ENCODE measurements at regions not wholly inside any gene's neighbourhood (a gene's known extent, or its start where the extent isn't known, plus 50 kb on each side); places are given as distances from the start of the nearest gene placed in this dataset.

DNA sequence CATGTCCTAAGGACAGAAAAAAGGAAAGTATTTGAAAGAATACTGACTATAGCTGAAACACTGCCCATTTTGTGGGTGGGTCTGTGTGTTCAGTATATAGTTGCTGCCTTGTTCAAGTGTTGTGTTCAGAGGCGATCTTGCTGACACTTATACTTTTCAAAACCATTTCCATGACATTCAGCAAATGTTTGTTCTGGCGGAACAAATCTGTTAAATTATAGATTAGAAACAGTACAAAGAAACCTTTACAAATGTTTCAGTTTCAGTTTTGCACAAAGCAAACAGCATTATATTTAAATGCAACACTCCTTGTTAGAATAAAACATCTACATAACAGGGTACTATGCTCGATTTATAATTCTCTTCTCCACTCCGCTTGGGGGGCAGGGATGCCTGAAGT, 2276.3 kb downstream of the MAT2B start:
- no peaks in the 10 kb centered on the region for H3K27me3 Mint-ChIP-seq
- no peak overlapping the region for H3K27ac Mint-ChIP-seq
- no peaks in the 10 kb centered on the region for H3K4me1 Mint-ChIP-seq
- no peak for ATAC-seq
- no peak overlapping the region for H3K4me3 Mint-ChIP-seq
- no peaks in the 10 kb centered on the region for H3K36me3 Mint-ChIP-seq
- H3K9me3 Mint-ChIP-seq = no peaks in the 10 kb centered on the region

DNA sequence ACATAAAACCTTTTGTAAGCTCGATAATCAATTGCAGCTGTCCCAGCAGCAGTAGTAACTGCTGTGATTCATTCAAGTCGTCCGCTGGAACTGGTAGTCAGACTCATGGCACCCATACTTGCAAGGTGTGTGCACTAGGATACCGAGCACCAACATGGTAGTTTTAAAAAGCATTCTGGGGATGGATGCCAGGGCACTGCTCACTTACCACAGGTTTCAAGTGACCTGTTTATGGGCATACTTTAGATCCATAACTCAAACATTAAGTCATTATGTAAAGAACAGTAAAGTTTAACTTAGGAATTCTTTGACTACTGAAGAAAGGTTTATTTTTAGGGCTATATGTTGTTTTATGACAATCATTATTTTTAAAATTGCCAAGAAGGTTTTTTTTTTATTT, 2277.6 kb downstream of the MAT2B start:
- no peaks in the 10 kb centered on the region for H3K27me3 Mint-ChIP-seq
- no peaks in the 10 kb centered on the region for H3K4me1 Mint-ChIP-seq

DNA sequence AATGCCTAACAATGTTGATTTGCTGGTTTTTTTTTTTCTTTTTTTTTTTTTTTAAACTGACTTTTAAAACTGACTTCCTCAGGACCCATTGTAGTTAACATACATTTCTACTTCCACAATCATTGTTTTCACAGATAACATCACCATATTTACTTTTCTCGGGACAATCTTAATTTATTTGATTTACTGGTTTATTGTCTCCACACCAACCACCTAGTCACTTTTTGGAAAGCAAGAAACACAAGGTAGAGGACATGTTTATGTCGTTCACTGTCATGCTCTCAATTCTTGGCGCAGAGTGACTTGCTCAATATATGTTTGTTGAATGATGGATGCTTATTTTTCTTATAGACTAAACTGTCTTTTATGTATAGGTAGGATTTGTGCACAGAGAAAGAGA, 2280.7 kb downstream of the MAT2B start:
- no peak for ATAC-seq
- Mint-ChIP-seq H3K27me3 (no peaks in the 10 kb centered on the region), H3K4me1 (no peaks in the 10 kb centered on the region), H3K9me3 (peaks cover 10% of the 10 kb centered on the region), H3K27ac (no peak overlapping the region), H3K36me3 (no peaks in the 10 kb centered on the region), H3K4me3 (no peak overlapping the region)

More for the DNA sequence above, 2277.6 kb downstream of the MAT2B start:
- no peak overlapping the region for H3K27ac Mint-ChIP-seq
- H3K36me3 Mint-ChIP-seq = no peaks in the 10 kb centered on the region
- no peak overlapping the region for H3K4me3 Mint-ChIP-seq
- no peak for ATAC-seq
- no peaks in the 10 kb centered on the region for H3K9me3 Mint-ChIP-seq

DNA sequence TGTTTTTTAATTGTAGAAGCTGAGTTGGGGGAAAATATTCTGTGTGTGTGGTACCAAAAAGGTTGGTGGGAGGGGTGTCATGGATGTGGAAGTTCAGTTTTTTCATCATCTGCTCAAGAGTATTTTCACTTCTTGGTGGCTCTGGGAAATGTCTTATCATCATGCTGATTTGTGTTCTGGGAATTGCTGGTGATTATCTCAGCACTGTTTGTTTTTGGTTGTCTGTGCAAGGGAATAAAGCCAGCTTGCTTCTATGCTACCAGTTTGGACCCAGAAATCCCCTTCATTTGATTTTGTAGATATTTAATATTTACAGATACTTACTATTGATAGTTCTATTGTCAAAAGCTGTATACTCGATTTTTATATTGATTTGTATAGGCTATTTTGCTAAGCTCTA, 2289.7 kb downstream of the MAT2B start:
- Mint-ChIP-seq H3K36me3 (no peaks in the 10 kb centered on the region), H3K4me3 (no peak overlapping the region), H3K9me3 (peaks cover 14% of the 10 kb centered on the region), H3K27me3 (no peaks in the 10 kb centered on the region), H3K4me1 (no peaks in the 10 kb centered on the region), H3K27ac (no peak overlapping the region)
- ATAC-seq = no peak

DNA sequence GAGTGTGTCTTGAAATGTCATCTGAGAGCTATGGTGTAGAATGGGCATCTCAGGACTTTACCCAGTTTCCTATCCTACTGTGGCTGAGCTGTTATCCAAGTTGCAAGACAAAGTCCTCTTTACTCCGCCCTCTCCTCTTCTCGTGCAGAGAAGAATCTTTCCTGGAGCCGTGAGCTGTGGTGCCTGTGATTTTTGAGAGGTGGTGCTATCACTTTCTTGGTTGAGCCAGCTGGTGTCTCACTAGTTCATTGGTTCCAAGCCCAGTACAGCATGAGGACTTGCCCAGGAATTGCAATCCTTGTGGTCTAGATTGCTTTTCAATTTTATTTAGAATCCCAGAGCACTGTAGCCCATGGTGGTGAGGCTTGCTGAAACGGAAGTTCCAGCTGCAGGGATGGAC, 2300.3 kb downstream of the MAT2B start:
- Mint-ChIP-seq H3K27me3 (no peaks in the 10 kb centered on the region), H3K36me3 (no peaks in the 10 kb centered on the region), H3K27ac (no peak overlapping the region), H3K4me1 (no peaks in the 10 kb centered on the region), H3K4me3 (no peak overlapping the region), H3K9me3 (no peaks in the 10 kb centered on the region)
- ATAC-seq = no peak

DNA sequence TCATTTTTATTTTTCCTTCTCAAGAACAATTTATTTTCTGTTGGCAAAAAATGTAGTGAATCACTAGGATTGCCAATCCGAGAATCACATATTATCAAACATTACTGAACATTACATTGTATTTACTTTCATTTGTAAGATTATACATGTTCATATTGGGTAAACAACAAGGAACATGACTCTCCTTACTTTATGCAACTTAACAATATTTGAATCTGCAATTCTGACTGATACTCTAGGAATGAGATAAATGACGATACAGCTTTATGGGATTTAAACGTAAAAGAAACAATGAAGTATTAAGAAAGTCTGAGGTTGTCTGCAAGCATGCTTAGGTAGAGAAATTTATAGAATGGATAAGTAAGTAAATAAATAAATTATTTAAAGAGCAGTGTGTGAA, 2302.9 kb downstream of the MAT2B start:
- Mint-ChIP-seq H3K27me3 (no peaks in the 10 kb centered on the region), H3K4me3 (no peak overlapping the region), H3K4me1 (no peaks in the 10 kb centered on the region), H3K9me3 (no peaks in the 10 kb centered on the region), H3K27ac (no peak overlapping the region), H3K36me3 (no peaks in the 10 kb centered on the region)
- no peak for ATAC-seq

DNA sequence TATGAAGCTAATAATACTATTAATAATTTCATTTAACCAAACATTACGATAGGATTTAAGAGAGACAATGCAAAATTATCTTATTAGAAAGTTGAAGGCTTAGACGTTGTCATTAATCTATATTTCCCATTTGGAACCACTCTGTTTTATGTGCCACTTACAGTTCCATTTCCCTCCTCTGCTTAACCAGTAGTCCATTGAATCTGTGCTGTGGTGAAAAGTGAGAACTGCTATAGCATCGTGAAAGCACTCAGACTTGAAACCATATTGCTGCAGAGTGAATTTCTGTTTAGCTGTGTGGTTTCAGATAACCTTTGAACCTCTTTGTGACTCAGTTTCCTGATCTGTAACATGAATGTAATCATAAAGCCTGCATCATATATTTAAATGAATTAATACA, 2304.5 kb downstream of the MAT2B start:
- no peak for ATAC-seq
- H3K9me3 Mint-ChIP-seq = no peaks in the 10 kb centered on the region
- no peak overlapping the region for H3K4me3 Mint-ChIP-seq
- H3K27me3 Mint-ChIP-seq = no peaks in the 10 kb centered on the region
- no peaks in the 10 kb centered on the region for H3K4me1 Mint-ChIP-seq
- H3K36me3 Mint-ChIP-seq = no peaks in the 10 kb centered on the region
- no peak overlapping the region for H3K27ac Mint-ChIP-seq

DNA sequence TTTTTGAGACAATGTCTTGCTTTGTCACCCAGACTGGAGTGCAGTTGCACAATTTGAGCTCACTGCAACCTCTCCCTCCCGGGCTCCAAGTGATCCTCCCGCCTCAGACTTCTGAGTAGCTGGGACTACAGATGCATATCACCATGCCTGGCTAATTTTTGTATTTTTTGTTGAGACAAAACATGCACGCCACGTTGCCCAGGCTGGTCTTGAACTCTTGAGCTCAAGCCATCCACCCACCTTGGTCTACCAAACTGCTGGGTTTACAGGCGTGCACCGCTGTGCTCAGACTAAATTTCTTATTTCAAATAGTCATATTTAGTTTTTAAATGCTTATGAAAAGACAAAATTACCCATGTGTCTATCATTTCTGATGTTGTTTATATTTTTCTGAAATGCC, 2324.1 kb downstream of the MAT2B start:
- H3K36me3 Mint-ChIP-seq = no peaks in the 10 kb centered on the region
- H3K9me3 Mint-ChIP-seq = peaks cover 6% of the 10 kb centered on the region
- no peak overlapping the region for H3K4me3 Mint-ChIP-seq
- no peaks in the 10 kb centered on the region for H3K4me1 Mint-ChIP-seq
- H3K27ac Mint-ChIP-seq = no peak overlapping the region
- no peaks in the 10 kb centered on the region for H3K27me3 Mint-ChIP-seq
- ATAC-seq = no peak

DNA sequence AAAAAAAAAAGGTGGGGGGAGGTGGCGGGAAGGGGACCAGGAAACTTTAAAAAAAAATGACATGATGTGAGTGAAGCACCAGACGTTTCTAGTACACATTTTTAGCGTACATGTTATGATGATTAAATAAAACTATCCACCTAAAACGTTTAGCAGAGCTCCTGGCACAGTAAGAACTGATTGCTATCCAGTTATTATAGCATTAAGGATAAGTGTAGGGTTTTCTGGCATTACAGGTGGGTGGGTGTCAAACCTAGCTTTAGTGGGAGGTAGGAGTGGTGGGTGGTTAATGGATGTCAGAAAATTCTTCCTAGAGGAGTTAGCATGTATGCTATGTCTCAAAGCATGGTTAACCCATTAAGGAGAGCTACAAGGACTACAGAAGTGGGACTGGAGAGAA, 2329.5 kb downstream of the MAT2B start:
- no peak overlapping the region for H3K27ac Mint-ChIP-seq
- H3K9me3 Mint-ChIP-seq = peaks cover 5% of the 10 kb centered on the region
- no peaks in the 10 kb centered on the region for H3K4me1 Mint-ChIP-seq
- H3K4me3 Mint-ChIP-seq = no peak overlapping the region
- no peaks in the 10 kb centered on the region for H3K36me3 Mint-ChIP-seq
- H3K27me3 Mint-ChIP-seq = no peaks in the 10 kb centered on the region
- no peak for ATAC-seq

DNA sequence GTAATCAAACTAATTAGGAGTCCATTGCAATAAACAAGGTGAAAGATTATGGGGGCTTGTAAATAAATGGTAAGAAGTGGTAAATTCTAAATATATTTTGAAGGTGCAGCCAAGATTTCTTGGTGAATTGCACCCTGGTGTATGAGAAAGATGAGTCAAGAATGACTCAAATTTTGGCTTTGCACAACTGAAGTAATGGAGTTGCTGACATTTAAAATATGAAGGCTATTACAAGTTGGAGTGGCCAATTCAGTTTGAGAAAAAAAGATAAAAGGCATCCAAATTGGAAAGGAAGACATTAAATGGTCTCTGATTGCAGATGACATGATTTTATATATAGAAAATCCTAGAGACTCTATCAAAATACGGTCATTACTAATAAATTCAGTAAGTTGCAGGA, 2330.6 kb downstream of the MAT2B start:
- Mint-ChIP-seq H3K27me3 (no peaks in the 10 kb centered on the region), H3K4me3 (no peak overlapping the region), H3K9me3 (peaks cover 3% of the 10 kb centered on the region), H3K4me1 (no peaks in the 10 kb centered on the region), H3K36me3 (no peaks in the 10 kb centered on the region), H3K27ac (no peak overlapping the region)
- no peak for ATAC-seq

DNA sequence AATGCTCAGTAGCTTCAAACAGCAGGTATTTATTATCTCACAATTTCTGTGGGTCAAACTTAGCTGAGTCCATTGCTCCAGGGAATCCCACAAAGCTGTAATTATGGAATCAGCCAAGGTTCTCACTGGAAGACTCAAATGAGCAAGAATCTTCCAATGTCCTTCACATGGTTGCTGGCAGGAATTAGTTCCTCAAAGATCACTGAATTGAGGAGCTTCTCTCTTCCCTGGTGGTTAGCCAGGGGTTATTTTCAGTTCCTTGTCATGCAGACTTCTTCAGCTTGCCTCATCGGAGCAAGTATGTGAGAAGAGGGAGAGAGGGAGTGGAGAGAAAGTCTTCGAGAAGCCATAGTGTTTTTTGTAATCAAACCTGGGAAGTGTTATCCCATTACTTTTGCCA, 2331.9 kb downstream of the MAT2B start:
- H3K27me3 Mint-ChIP-seq = no peaks in the 10 kb centered on the region

DNA sequence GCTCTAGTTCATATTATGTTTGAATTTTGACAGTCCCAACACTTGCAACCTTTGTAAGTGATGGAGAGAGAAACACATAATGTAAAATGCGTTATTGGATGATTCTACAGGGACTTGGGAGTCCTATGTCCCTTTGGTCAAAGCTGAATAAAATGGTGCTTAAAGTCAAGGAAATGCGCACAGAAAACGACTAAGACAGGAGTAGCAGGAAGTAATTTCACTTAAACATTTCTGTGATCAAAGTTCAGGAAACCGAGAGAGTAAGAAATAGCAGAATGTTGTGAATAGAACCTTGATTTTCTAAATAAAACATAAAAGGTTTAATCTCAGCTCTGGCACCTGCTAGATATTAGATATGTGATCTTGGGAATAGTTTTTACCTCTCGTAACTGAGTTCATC, 2339.2 kb downstream of the MAT2B start:
- H3K9me3 Mint-ChIP-seq = peaks cover 4% of the 10 kb centered on the region
- H3K4me1 Mint-ChIP-seq = no peaks in the 10 kb centered on the region
- no peaks in the 10 kb centered on the region for H3K36me3 Mint-ChIP-seq
- H3K27me3 Mint-ChIP-seq = no peaks in the 10 kb centered on the region
- H3K27ac Mint-ChIP-seq = no peak overlapping the region
- no peak for ATAC-seq
- H3K4me3 Mint-ChIP-seq = no peak overlapping the region

More for the DNA sequence above, 2331.9 kb downstream of the MAT2B start:
- no peak overlapping the region for H3K4me3 Mint-ChIP-seq
- ATAC-seq = no peak
- no peak overlapping the region for H3K27ac Mint-ChIP-seq
- peaks cover 3% of the 10 kb centered on the region for H3K9me3 Mint-ChIP-seq
- H3K36me3 Mint-ChIP-seq = no peaks in the 10 kb centered on the region
- no peaks in the 10 kb centered on the region for H3K4me1 Mint-ChIP-seq

DNA sequence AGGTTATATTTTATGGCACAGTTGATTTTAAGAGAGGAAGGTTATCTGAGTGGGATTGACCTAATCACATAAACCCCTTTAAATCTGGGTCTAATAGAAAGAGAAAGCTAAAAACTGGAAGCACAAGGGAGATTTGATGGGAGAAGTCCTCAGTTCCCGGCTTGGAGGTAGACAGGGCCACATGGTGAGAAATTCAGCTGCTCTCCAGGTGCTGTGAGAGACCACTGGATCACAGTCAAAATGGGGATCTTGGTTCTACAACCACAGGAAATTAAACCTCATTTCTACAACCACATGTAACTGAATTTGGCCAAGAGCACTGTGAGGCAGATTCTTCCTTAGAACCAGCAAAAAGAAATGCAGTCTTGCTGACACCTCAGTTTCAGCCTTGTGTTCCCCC, 2352.7 kb downstream of the MAT2B start:
- H3K4me1 Mint-ChIP-seq = no peaks in the 10 kb centered on the region
- no peak for ATAC-seq
- H3K27me3 Mint-ChIP-seq = no peaks in the 10 kb centered on the region
- H3K36me3 Mint-ChIP-seq = no peaks in the 10 kb centered on the region
- no peak overlapping the region for H3K4me3 Mint-ChIP-seq
- H3K27ac Mint-ChIP-seq = no peak overlapping the region
- peaks cover 12% of the 10 kb centered on the region for H3K9me3 Mint-ChIP-seq

DNA sequence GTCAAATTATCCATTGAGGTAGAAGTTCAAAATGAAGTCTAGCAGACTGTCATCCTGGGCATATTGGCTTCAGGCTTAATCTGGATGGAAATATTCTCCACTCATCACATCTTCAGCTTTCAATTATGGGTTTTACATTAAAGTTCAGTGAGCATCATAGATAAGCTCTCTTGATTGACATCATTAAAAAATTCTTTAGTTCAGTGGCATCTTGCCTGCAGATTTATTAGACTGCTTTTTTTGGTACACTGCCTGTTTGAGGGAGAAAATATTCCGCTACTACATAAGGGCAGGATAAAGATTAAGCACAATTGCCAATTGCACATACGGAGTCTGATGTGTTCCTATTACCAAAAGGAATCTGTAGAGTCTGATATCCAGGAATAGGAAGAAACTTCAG, 2353.8 kb downstream of the MAT2B start:
- H3K36me3 Mint-ChIP-seq = no peaks in the 10 kb centered on the region
- no peaks in the 10 kb centered on the region for H3K27me3 Mint-ChIP-seq
- no peak for ATAC-seq
- H3K27ac Mint-ChIP-seq = no peak overlapping the region
- H3K9me3 Mint-ChIP-seq = peaks cover 10% of the 10 kb centered on the region
- no peaks in the 10 kb centered on the region for H3K4me1 Mint-ChIP-seq
- no peak overlapping the region for H3K4me3 Mint-ChIP-seq

DNA sequence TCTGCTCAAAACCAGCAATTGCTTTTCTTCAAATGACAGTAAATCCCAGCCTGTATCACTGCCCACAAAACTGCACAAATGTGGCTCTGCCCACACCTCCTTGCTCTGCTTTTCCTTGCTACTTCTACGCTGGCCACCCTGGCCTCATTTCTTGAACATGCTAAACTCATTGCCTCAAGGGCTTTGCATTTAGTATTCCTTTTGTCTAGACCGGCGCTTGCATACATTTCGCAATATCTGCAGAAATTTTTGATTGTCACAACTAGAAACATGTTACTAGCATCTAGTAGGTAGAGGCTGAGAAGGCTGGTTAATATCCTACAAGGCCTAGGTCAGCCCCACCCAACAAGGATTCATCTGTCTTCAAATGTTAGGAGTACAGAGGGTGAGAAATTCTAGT, 2357.8 kb downstream of the MAT2B start:
- no peaks in the 10 kb centered on the region for H3K27me3 Mint-ChIP-seq
- no peak overlapping the region for H3K4me3 Mint-ChIP-seq
- no peaks in the 10 kb centered on the region for H3K4me1 Mint-ChIP-seq
- ATAC-seq = no peak
- H3K9me3 Mint-ChIP-seq = peaks cover 6% of the 10 kb centered on the region
- no peaks in the 10 kb centered on the region for H3K36me3 Mint-ChIP-seq
- H3K27ac Mint-ChIP-seq = no peak overlapping the region

DNA sequence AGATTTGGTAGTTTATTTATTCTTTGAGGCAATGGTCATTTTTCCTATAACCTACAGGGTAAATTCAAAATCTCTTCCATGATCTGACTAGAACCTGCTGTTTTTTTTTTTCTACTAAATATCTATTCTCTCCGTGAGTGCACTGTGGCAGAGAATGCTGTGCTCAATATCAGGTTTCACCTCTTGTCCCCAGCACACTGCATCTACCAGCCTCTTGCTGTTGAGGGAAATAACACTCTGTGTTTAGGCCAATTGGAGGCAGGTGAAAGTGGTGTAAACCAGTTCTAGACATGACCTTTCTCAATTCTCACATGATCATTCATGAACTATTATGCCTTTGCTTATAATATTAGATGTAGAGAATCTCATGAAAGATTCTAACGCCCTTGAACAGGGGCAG, 2365.9 kb downstream of the MAT2B start:
- no peaks in the 10 kb centered on the region for H3K27me3 Mint-ChIP-seq
- no peak overlapping the region for H3K27ac Mint-ChIP-seq
- H3K9me3 Mint-ChIP-seq = peaks cover 7% of the 10 kb centered on the region
- H3K4me1 Mint-ChIP-seq = no peaks in the 10 kb centered on the region
- no peak for ATAC-seq
- H3K36me3 Mint-ChIP-seq = no peaks in the 10 kb centered on the region
- no peak overlapping the region for H3K4me3 Mint-ChIP-seq

DNA sequence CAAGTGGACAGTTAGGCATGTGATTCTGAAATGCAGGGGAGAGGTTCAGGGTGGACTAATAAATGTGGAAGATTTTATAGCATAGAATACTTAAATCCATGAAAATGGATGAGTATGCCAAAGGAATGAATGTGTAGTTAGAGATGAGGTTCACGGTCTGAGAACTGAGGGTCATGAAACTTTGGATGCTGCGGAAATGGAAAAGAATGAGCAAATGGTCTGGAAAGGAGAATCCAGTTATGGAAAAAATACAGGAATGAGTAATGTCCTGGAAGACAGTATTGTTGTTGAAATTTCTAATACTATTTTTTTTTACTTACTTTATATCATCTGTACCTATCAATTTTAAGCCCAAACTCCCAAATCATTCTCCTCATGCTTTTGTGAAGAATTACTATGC, 2369.4 kb downstream of the MAT2B start:
- ATAC-seq = no peak
- no peaks in the 10 kb centered on the region for H3K36me3 Mint-ChIP-seq
- no peak overlapping the region for H3K4me3 Mint-ChIP-seq
- H3K27me3 Mint-ChIP-seq = no peaks in the 10 kb centered on the region
- H3K4me1 Mint-ChIP-seq = no peaks in the 10 kb centered on the region
- no peak overlapping the region for H3K27ac Mint-ChIP-seq
- peaks cover 9% of the 10 kb centered on the region for H3K9me3 Mint-ChIP-seq
